SKM-1 (cell line): ENCODE measurements at regions not wholly inside any gene's neighbourhood (a gene's known extent, or its start where the extent isn't known, plus 50 kb on each side); places are given as distances from the start of the nearest gene placed in this dataset.

Source experiments
- DNase-seq: peaks from one replicate; lab custom pipeline; 2025; ENCODE audit not compliant: unreplicated experiment; lab: John Stamatoyannopoulos, UW

DNA sequence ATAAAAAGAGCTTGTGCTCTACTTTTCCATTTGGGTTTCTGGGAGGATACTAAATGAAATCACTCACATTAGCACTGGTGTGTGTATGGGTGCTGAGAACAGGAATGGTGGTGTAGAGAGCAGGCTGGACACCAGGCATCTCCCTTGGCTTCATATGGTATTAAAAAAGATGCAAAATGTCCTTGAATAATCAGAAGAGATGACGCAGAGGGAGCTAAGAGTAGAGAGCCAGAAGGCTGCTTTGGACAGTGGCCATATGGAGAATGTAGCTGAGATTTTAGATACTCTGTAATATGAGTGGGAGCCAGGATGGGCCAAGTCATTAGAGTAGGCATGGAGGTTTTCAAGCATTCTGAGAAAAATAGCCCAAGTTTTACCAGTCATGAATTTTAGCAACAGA, 112.3 kb upstream of the ZRANB2 start:
- no peak for DNase-seq

DNA sequence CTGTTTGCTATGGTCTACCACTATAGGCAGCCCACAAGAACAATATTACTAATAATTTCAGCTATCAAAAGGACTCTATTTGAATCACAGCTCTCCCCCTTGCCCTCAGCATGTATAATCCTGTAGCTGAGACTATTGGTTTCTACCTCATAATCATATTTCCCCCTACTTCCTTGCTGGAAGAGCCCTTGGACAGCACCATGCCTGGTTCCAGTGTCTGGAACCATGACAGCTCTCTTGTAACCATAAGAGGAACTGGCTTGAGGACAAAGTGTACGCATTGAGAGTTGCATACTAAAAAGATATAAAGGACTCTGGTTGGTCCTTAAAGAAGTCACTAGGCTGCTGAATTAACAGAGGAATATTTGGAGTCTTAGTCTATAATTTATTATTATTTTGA, 110.7 kb upstream of the ZRANB2 start:
- no peak for DNase-seq

DNA sequence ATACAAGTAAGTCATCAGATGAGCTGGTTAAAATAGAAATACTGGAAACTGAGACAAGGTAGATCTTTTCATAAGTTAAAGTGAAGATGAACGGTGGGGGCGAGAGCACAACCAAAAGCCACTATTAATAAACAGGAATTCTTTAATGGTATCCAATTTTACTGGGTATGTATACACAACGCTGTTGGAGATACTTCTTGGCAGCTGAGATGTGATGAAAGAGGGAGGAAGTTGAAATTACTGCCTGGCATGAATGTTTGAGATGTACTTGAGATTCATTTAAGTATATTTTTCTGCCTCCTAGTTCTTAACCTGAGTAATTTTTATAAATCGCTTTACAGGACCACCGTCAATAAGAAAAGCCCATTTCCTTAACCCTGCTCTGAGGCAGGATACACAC, 110.0 kb upstream of the ZRANB2 start:
- no peak for DNase-seq

GRCh38 chr1:71184410-71184809, 103.6 kb upstream of the ZRANB2 start:
- DNase-seq = no peak

- no peak for DNase-seq
Measured at GRCh38 chr1:71179997-71180396, 99.2 kb upstream of the ZRANB2 start.

DNA sequence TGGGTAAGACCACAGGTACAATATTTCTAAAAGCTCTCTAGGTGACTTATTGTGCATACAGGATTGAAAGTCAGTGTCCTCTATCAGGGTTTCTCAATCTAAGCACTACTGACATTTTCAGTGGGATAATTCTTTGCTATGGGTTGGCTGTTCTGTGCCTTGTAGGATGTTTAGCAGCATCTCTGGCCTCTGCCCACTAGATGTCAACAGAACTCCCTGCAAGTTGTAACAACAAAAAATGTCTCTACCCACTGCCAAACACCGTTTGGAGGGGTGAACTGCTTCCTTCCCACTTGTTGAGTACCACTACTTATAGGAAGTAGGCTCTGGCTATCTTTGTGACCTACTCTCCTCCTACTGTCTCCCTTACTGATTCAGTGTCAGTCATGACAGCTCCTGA, 90.1 kb upstream of the ZRANB2 start:
- no peak for DNase-seq

GRCh38 chr1:71167505-71167904, 86.7 kb upstream of the ZRANB2 start:
- no peak for DNase-seq

- DNase-seq = no peak
Measured at GRCh38 chr1:71166178-71167173, 85.6 kb upstream of the ZRANB2 start.

GRCh38 chr1:71157715-71158114, 76.9 kb upstream of the ZRANB2 start:
- DNase-seq = no peak

GRCh38 chr1:71157151-71157550, 76.3 kb upstream of the ZRANB2 start:
- DNase-seq = no peak

GRCh38 chr1:71156590-71156989, 75.8 kb upstream of the ZRANB2 start:
- DNase-seq = no peak

GRCh38 chr1:71154429-71154828, 73.6 kb upstream of the ZRANB2 start:
- no peak for DNase-seq

GRCh38 chr1:71153826-71154225, 73.0 kb upstream of the ZRANB2 start:
- DNase-seq = no peak

DNA sequence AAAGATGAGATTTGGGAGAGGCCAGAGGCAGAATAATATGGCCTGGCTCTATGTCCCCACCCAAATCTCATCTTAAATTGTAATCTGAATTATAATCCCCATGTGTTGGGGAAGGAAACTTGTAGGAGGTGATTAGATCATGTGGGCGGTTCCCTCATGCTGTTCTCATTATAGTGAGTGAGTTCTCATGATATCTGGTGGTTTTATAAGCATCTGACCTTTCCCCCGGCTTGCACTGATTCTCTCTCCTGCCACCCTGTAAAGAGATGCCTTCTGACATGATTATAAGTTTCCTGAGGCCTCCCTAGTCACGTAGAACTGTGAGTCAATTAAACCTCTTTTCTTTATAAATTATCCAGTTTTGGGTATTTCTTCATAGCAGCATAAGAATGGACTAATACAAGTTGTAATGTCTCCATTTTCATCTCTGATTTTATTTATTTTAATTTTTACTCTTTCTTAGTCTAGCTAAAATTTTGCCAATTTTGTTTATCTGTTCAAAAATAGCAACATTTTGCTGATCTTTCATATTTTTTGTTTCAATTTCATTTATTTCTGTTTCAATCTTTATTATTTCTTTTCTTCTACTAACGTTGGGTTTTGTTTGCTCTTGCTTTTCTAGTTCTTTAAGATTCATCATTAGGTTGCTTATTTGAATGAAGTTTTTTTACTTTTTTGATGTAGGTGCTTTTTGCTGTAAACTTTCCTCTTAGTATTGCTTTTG, 67.0 kb upstream of the ZRANB2 start:
- DNase-seq = no peak

DNA sequence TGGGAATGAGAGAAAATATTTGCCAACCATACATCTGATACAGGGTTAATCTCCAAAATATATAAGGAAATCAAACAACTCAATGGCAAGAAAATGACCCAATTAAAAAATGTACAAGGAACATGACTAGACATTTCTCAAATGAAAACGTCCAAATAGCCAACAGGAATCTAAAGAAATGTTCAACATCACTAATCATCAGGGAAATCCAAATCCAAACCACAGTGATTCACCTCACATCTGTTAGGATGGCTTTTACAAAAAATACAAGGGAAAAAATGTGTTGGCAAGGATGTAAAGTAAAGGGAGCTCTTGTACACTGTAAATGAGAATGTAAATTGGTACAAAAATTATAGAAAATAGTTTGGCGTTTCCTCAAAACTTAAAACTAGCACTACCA, 54.7 kb upstream of the ZRANB2 start:
- DNase-seq = no peak
